ENCODE measurements at regions not wholly inside any gene's neighbourhood (a gene's known extent, or its start where the extent isn't known, plus 50 kb on each side); places are given as distances from the start of the nearest gene placed in this dataset.

GRCh38 chr4:53709693-53710092 lies 118.4 kb upstream of the LNX1 start:
- TF ChIP-seq CTCF (IDR thresholded peaks at IDR 0.05; ENCODE audit: poor library complexity) (no peak), EZH2 (IDR thresholded peaks at IDR 0.05; ENCODE audit: borderline replicate concordance) (no peak)

Data from hepatocyte (in vitro differentiated cells).